Loucy (cell line): ENCODE measurements at regions not wholly inside any gene's neighbourhood (a gene's known extent, or its start where the extent isn't known, plus 50 kb on each side); places are given as distances from the start of the nearest gene placed in this dataset.

ENCODE experiments used
- EZH2phosphoT487 ChIP-seq: fragments of 200-600 bp; IDR thresholded peaks from 2 replicates; pipeline ENCODE4 v1.6.1; 2018; ENCODE audit warnings: antibody characterized with exemption, mild to moderate bottlenecking, moderate library complexity, borderline replicate concordance
- TF ChIP-seq, protein P1 (sequence below): fragments of 200-600 bp; sonication (generic); conservative IDR thresholded peaks from 2 replicates; pipeline ENCODE4 v1.5.1; 2014; ENCODE audit warnings: mild to moderate bottlenecking, antibody characterized with exemption, low read length

GRCh38 chr17:73851921-73852320 lies 207.7 kb upstream of the SDK2 start:
- TF ChIP-seq, protein P1, sequence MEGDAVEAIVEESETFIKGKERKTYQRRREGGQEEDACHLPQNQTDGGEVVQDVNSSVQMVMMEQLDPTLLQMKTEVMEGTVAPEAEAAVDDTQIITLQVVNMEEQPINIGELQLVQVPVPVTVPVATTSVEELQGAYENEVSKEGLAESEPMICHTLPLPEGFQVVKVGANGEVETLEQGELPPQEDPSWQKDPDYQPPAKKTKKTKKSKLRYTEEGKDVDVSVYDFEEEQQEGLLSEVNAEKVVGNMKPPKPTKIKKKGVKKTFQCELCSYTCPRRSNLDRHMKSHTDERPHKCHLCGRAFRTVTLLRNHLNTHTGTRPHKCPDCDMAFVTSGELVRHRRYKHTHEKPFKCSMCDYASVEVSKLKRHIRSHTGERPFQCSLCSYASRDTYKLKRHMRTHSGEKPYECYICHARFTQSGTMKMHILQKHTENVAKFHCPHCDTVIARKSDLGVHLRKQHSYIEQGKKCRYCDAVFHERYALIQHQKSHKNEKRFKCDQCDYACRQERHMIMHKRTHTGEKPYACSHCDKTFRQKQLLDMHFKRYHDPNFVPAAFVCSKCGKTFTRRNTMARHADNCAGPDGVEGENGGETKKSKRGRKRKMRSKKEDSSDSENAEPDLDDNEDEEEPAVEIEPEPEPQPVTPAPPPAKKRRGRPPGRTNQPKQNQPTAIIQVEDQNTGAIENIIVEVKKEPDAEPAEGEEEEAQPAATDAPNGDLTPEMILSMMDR = no peak
- no peak for TF ChIP-seq EZH2phosphoT487
